SK-N-SH (cell line): ENCODE measurements at regions not wholly inside any gene's neighbourhood (a gene's known extent, or its start where the extent isn't known, plus 50 kb on each side); places are given as distances from the start of the nearest gene placed in this dataset.

Experiments used
- CTCF ChIA-PET: fragments of 300-600, 350-600 bp; formaldehyde crosslinking; extraction: SDS; loops from one replicate; lab custom pipeline; 2021; lab: Yijun Ruan, JAX
- POLR2A ChIA-PET: fragments of 350-600 bp; sonication (Branson Sonifier 250); formaldehyde crosslinking; extraction: SDS; loops from one replicate; lab custom pipeline; 2020; ENCODE audit warnings: antibody characterized with exemption, inconsistent platforms; lab: Yijun Ruan, JAX
- DNase-seq: peaks from one replicate; pipeline ENCODE4 v3.0.0; 2012
- H2AFZ ChIP-seq: fragments of 200-600 bp; sonication (generic); 2 replicates; pipeline ENCODE4 v1.8.1; 2016; ENCODE audit warnings: antibody characterized with exemption, mild to moderate bottlenecking, low read depth
- H3F3A ChIP-seq: fragments of 200-600 bp; sonication (generic); replicated peaks from 2 replicates; pipeline ENCODE3; 2016; ENCODE audit warnings: antibody characterized with exemption, mild to moderate bottlenecking; ENCODE audit not compliant: insufficient read depth
- H3K27ac ChIP-seq, 2 experiments: fragments of 200-500 bp in 1 of 2; fragments of 200-600 bp in 1 of 2; sonication (Bioruptor generic) in 1 of 2; sonication (generic), shearing (Covaris generic) in 1 of 2; 2 replicates each; pipeline versions ENCODE4 v1.5.1 to v1.6.1; 2014 to 2016; ENCODE audit warnings: low read depth in 2 of 2, inconsistent platforms in 1 of 2, low read length in 1 of 2, mild to moderate bottlenecking in 1 of 2, mixed read lengths in 1 of 2
- H3K27me3 ChIP-seq: fragments of 200-600 bp; sonication (generic), shearing (Covaris generic); 2 replicates; pipeline ENCODE4 v1.6.1; 2016; ENCODE audit warnings: mixed run types; ENCODE audit not compliant: insufficient read depth
- H3K36me3 ChIP-seq, 2 experiments: fragments of 200-500 bp in 1 of 2; fragments of 200-600 bp in 1 of 2; sonication (Bioruptor generic) in 1 of 2; sonication (generic) in 1 of 2; replicated peaks in 1 of 2; 2 replicates each; pipeline versions ENCODE3 to v1.5.1; 2014 to 2016; ENCODE audit warnings: low read length in 1 of 2, mild to moderate bottlenecking in 1 of 2; ENCODE audit not compliant: insufficient read depth in 2 of 2, control insufficient read depth in 1 of 2
- H3K4me1 ChIP-seq, 2 experiments: fragments of 200-500 bp in 1 of 2; fragments of 200-600 bp in 1 of 2; sonication (Bioruptor generic) in 1 of 2; sonication (generic), shearing (Covaris generic) in 1 of 2; 2 replicates each; pipeline versions ENCODE4 v1.5.1 to v1.6.1; 2014 to 2016; ENCODE audit warnings: low read depth in 1 of 2, low read length in 1 of 2, mixed run types in 1 of 2; ENCODE audit not compliant: insufficient read depth in 2 of 2, control insufficient read depth in 1 of 2
- H3K4me2 ChIP-seq: fragments of 200-600 bp; sonication (generic), shearing (Covaris generic); 2 replicates; pipeline ENCODE4 v1.6.1; 2017; ENCODE audit warnings: mixed run types
- H3K4me3 ChIP-seq, 2 experiments: fragments of 200-500 bp in 1 of 2; fragments of 200-600 bp in 1 of 2; sonication (Bioruptor generic) in 1 of 2; sonication (generic), shearing (Covaris generic) in 1 of 2; 2 replicates each; pipeline versions ENCODE4 v1.5.1 to v1.8.1; 2014 to 2016; ENCODE audit warnings: low read depth in 2 of 2, inconsistent platforms in 1 of 2, low read length in 1 of 2, mild to moderate bottlenecking in 1 of 2, mixed read lengths in 1 of 2, moderate library complexity in 1 of 2
- H3K79me2 ChIP-seq: fragments of 200-600 bp; sonication (generic); 2 replicates; pipeline ENCODE4 v1.8.1; 2017; ENCODE audit warnings: mild to moderate bottlenecking; ENCODE audit not compliant: insufficient read depth
- H3K9ac ChIP-seq: fragments of 200-600 bp; sonication (generic); 2 replicates; pipeline ENCODE4 v1.6.1; 2017; ENCODE audit warnings: mixed run types
- H3K9me2 ChIP-seq: fragments of 200-600 bp; sonication (generic); 2 replicates; pipeline ENCODE4 v1.6.1; 2017; ENCODE audit warnings: mixed run types
- H3K9me3 ChIP-seq: fragments of 200-600 bp; sonication (generic); 2 replicates; pipeline ENCODE4 v1.6.1; 2017; ENCODE audit warnings: mixed run types, mild to moderate bottlenecking, moderate library complexity
- H4K20me1 ChIP-seq: fragments of 200-600 bp; sonication (generic); 2 replicates; pipeline ENCODE4 v1.6.1; 2017; ENCODE audit warnings: mild to moderate bottlenecking, mixed run types; ENCODE audit not compliant: insufficient read depth
- EZH2phosphoT487 ChIP-seq: fragments of 200-600 bp; sonication (generic); IDR thresholded peaks from 2 replicates; pipeline ENCODE4 v1.6.1; 2017; ENCODE audit warnings: low read depth, mixed run types, mild to moderate bottlenecking, antibody characterized with exemption, moderate library complexity, borderline replicate concordance
- FOXM1 ChIP-seq: IDR thresholded peaks from 2 replicates; pipeline ENCODE4 v1.4.0; 2012; ENCODE audit warnings: low read depth, mild to moderate bottlenecking
- GABPA ChIP-seq: IDR thresholded peaks from 2 replicates; pipeline ENCODE4 v1.4.0; 2012; ENCODE audit warnings: low read depth, mild to moderate bottlenecking
- JUND ChIP-seq: IDR thresholded peaks from 2 replicates; pipeline ENCODE4 v1.4.0; 2012
- MXI1 ChIP-seq: IDR thresholded peaks from 2 replicates; pipeline ENCODE4 v1.6.1; 2012; ENCODE audit warnings: mild to moderate bottlenecking, low read depth, low read length, improper control_type of control experiment
- NFIC ChIP-seq: IDR thresholded peaks from 2 replicates; pipeline ENCODE4 v1.4.0; 2012; ENCODE audit warnings: borderline replicate concordance
- NRF1 ChIP-seq: IDR thresholded peaks from 2 replicates; pipeline ENCODE4 v1.6.1; 2012; ENCODE audit warnings: low read depth, mild to moderate bottlenecking, low read length
- RFX5 ChIP-seq: IDR thresholded peaks from 2 replicates; pipeline ENCODE4 v1.6.1; 2012; ENCODE audit warnings: mild to moderate bottlenecking, improper control_type of control experiment, low read length
- RXRA ChIP-seq: IDR thresholded peaks from 2 replicates; pipeline ENCODE4 v1.4.0; 2012; ENCODE audit warnings: low read depth, mild to moderate bottlenecking, borderline replicate concordance
- SMC3 ChIP-seq: IDR thresholded peaks from 2 replicates; pipeline ENCODE4 v1.6.1; 2012; ENCODE audit warnings: low read depth, low read length, improper control_type of control experiment
- TEAD4 ChIP-seq: IDR thresholded peaks from 2 replicates; pipeline ENCODE4 v1.4.0; 2012; ENCODE audit warnings: mild to moderate bottlenecking, borderline replicate concordance; ENCODE audit not compliant: insufficient read depth
- USF1 ChIP-seq: IDR thresholded peaks from 2 replicates; pipeline ENCODE4 v1.4.0; 2012; ENCODE audit warnings: low read depth, borderline replicate concordance
- USF2 ChIP-seq: fragments of 150-350 bp; IDR thresholded peaks from 2 replicates; pipeline ENCODE4 v1.6.1; 2017; ENCODE audit warnings: antibody characterized with exemption, low read length, low read depth, borderline replicate concordance
- YY1 ChIP-seq: IDR thresholded peaks from 2 replicates; pipeline ENCODE4 v1.4.0; 2012; ENCODE audit warnings: low read depth, mild to moderate bottlenecking
- WGBS: methylation state at CpG from one replicate; pipeline ENCODE4 v1.1.6; 2017; ENCODE audit warnings: low lambda C conversion rate; 5-methylcytosine and 5-hydroxymethylcytosine counted together
- TF ChIP-seq, protein P1 (sequence below): IDR thresholded peaks from 2 replicates; pipeline ENCODE4 v1.6.1; 2012; ENCODE audit warnings: mild to moderate bottlenecking, low read depth, low read length, moderate library complexity
- TF ChIP-seq, protein P2 (sequence below): IDR thresholded peaks from 2 replicates; pipeline ENCODE4 v1.4.0; 2012; ENCODE audit warnings: low read depth

DNA sequence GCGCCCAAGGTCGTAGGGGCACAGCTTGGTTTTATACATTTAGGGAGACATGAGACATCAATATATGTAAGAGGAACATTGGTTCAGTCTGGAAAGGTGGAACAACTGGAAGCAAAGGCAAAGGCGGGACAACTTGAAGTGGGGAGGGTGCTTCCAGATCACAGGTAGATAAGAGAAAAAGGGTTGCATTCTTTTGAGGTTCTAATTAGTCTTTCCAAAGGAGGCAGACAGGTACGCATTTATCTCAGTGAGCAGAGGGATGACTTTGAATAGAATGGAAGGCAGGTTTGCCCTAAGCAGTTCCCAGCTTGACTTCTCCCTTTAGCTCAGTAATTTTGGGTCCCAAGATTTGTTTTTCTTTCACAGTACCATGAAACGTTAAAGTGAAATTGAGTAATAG is 223.2 kb downstream of the FAM47A start:
- no peak for DNase-seq
- H2AFZ ChIP-seq, result no peak overlapping the region
- 21% methylated on average over 5 of the region's 5 CpGs for WGBS
- H3K36me3 ChIP-seq, result no peaks in the 10 kb centered on the region
- no peaks in the 10 kb centered on the region for H3K4me1 ChIP-seq
- TF ChIP-seq, protein P1, sequence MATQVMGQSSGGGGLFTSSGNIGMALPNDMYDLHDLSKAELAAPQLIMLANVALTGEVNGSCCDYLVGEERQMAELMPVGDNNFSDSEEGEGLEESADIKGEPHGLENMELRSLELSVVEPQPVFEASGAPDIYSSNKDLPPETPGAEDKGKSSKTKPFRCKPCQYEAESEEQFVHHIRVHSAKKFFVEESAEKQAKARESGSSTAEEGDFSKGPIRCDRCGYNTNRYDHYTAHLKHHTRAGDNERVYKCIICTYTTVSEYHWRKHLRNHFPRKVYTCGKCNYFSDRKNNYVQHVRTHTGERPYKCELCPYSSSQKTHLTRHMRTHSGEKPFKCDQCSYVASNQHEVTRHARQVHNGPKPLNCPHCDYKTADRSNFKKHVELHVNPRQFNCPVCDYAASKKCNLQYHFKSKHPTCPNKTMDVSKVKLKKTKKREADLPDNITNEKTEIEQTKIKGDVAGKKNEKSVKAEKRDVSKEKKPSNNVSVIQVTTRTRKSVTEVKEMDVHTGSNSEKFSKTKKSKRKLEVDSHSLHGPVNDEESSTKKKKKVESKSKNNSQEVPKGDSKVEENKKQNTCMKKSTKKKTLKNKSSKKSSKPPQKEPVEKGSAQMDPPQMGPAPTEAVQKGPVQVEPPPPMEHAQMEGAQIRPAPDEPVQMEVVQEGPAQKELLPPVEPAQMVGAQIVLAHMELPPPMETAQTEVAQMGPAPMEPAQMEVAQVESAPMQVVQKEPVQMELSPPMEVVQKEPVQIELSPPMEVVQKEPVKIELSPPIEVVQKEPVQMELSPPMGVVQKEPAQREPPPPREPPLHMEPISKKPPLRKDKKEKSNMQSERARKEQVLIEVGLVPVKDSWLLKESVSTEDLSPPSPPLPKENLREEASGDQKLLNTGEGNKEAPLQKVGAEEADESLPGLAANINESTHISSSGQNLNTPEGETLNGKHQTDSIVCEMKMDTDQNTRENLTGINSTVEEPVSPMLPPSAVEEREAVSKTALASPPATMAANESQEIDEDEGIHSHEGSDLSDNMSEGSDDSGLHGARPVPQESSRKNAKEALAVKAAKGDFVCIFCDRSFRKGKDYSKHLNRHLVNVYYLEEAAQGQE, result no peak
- TF ChIP-seq USF1 (no peak), EZH2phosphoT487 (no peak), FOXM1 (no peak), NFIC (no peak), RFX5 (no peak), JUND (no peak), RXRA (no peak), MXI1 (no peak), GABPA (no peak), USF2 (no peak), SMC3 (no peak), NRF1 (no peak), YY1 (no peak), TEAD4 (no peak)
- TF ChIP-seq, protein P2, sequence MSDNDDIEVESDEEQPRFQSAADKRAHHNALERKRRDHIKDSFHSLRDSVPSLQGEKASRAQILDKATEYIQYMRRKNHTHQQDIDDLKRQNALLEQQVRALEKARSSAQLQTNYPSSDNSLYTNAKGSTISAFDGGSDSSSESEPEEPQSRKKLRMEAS, result no peak
- ChIA-PET POLR2A (no interaction called here), CTCF (interaction anchor here (0.7 kb wide), 1 partner anchor 126 kb away, joined by 3 read pairs; no protein-coding TSS in a partner anchor)
- H4K20me1 ChIP-seq, result no peaks in the 10 kb centered on the region
- no peaks in the 10 kb centered on the region for H3K27me3 ChIP-seq
- no peaks in the 10 kb centered on the region for H3K9me2 ChIP-seq
- no peak overlapping the region for H3K4me3 ChIP-seq
- no peak overlapping the region for H3K9ac ChIP-seq
- no peak overlapping the region for H3K27ac ChIP-seq
- no peak overlapping the region for H3K4me2 ChIP-seq
- H3F3A ChIP-seq, result no peaks in the 10 kb centered on the region
- H3K79me2 ChIP-seq, result no peaks in the 10 kb centered on the region
- no peaks in the 10 kb centered on the region for H3K9me3 ChIP-seq
